ENCODE measurements at regions not wholly inside any gene's neighbourhood (a gene's known extent, or its start where the extent isn't known, plus 50 kb on each side); places are given as distances from the start of the nearest gene placed in this dataset.
A peak's percentile ranks its signal among the peaks of the same experiment; 100 is the strongest.
"Not testable (repeated sequence)": the region's sequence is repeated elsewhere in the genome, so short reads cannot be mapped to it uniquely, and the experiment has no call there.

GRCh38 chr4:181017038-181017437, 1226.2 kb upstream of the TENM3 start:
- in situ Hi-C loops (cut with HindIII; ENCODE audit: low pct_ligation_motif_present, low pct_unique_long_range_greater_than_20kb, low sequenced_read_pairs), result no loop called here
- DNase-seq, result no peak

GRCh38 chr4:181018472-181018871, 1224.7 kb upstream of the TENM3 start:
- DNase-seq, result no peak
- in situ Hi-C loops (cut with HindIII; ENCODE audit: low pct_ligation_motif_present, low pct_unique_long_range_greater_than_20kb, low sequenced_read_pairs), result no loop called here

- in situ Hi-C loops (cut with HindIII; ENCODE audit: low pct_ligation_motif_present, low pct_unique_long_range_greater_than_20kb, low sequenced_read_pairs), result no loop called here
- no peak for DNase-seq
These were observed 1224.3 kb upstream of the TENM3 start for GRCh38 chr4:181018913-181019312.

GRCh38 chr4:181020456-181020855, 1222.7 kb upstream of the TENM3 start:
- in situ Hi-C loops (cut with HindIII; ENCODE audit: low pct_ligation_motif_present, low pct_unique_long_range_greater_than_20kb, low sequenced_read_pairs), result no loop called here

GRCh38 chr4:181021213-181021612, 1222.0 kb upstream of the TENM3 start:
- DNase-seq, result no peak
- in situ Hi-C loops (cut with HindIII; ENCODE audit: low pct_ligation_motif_present, low pct_unique_long_range_greater_than_20kb, low sequenced_read_pairs), result no loop called here

More at GRCh38 chr4:181020456-181020855, 1222.7 kb upstream of the TENM3 start:
- DNase-seq, result no peak

GRCh38 chr4:181030135-181030921, 1212.9 kb upstream of the TENM3 start:
- peak; percentile 21 for DNase-seq
- in situ Hi-C loops (cut with HindIII; ENCODE audit: low pct_ligation_motif_present, low pct_unique_long_range_greater_than_20kb, low sequenced_read_pairs), result not testable (repeated sequence)

GRCh38 chr4:181030961-181031360, 1212.2 kb upstream of the TENM3 start:
- in situ Hi-C loops (cut with HindIII; ENCODE audit: low pct_ligation_motif_present, low pct_unique_long_range_greater_than_20kb, low sequenced_read_pairs), result no loop called here
- no peak for DNase-seq

- no peak for DNase-seq
- in situ Hi-C loops (cut with HindIII; ENCODE audit: low pct_ligation_motif_present, low pct_unique_long_range_greater_than_20kb, low sequenced_read_pairs), result no loop called here
These were observed 1199.7 kb upstream of the TENM3 start for GRCh38 chr4:181043486-181043885.

GRCh38 chr4:181046809-181047208, 1196.4 kb upstream of the TENM3 start:
- no peak for DNase-seq
- in situ Hi-C loops (cut with HindIII; ENCODE audit: low pct_ligation_motif_present, low pct_unique_long_range_greater_than_20kb, low sequenced_read_pairs), result no loop called here

- in situ Hi-C loops (cut with HindIII; ENCODE audit: low pct_ligation_motif_present, low pct_unique_long_range_greater_than_20kb, low sequenced_read_pairs), result no loop called here
- DNase-seq, result no peak
These were observed 1191.3 kb upstream of the TENM3 start for GRCh38 chr4:181051931-181052330.

- DNase-seq, result no peak
- in situ Hi-C loops (cut with HindIII; ENCODE audit: low pct_ligation_motif_present, low pct_unique_long_range_greater_than_20kb, low sequenced_read_pairs), result no loop called here
These were observed 1181.4 kb upstream of the TENM3 start for GRCh38 chr4:181061787-181062186.

GRCh38 chr4:181063212-181063611, 1180.0 kb upstream of the TENM3 start:
- DNase-seq, result no peak
- in situ Hi-C loops (cut with HindIII; ENCODE audit: low pct_ligation_motif_present, low pct_unique_long_range_greater_than_20kb, low sequenced_read_pairs), result no loop called here

- in situ Hi-C loops (cut with HindIII; ENCODE audit: low pct_ligation_motif_present, low pct_unique_long_range_greater_than_20kb, low sequenced_read_pairs), result no loop called here
- no peak for DNase-seq
These were observed 1165.9 kb upstream of the TENM3 start for GRCh38 chr4:181077341-181077740.

GRCh38 chr4:181078196-181078595, 1165.0 kb upstream of the TENM3 start:
- in situ Hi-C loops (cut with HindIII; ENCODE audit: low pct_ligation_motif_present, low pct_unique_long_range_greater_than_20kb, low sequenced_read_pairs), result no loop called here
- DNase-seq, result peak; percentile 51

GRCh38 chr4:181083757-181084361, 1159.3 kb upstream of the TENM3 start:
- in situ Hi-C loops (cut with HindIII; ENCODE audit: low pct_ligation_motif_present, low pct_unique_long_range_greater_than_20kb, low sequenced_read_pairs), result no loop called here
- no peak for DNase-seq

GRCh38 chr4:181085557-181085956, 1157.6 kb upstream of the TENM3 start:
- in situ Hi-C loops (cut with HindIII; ENCODE audit: low pct_ligation_motif_present, low pct_unique_long_range_greater_than_20kb, low sequenced_read_pairs), result no loop called here
- DNase-seq, result no peak

- DNase-seq, result no peak
- in situ Hi-C loops (cut with HindIII; ENCODE audit: low pct_ligation_motif_present, low pct_unique_long_range_greater_than_20kb, low sequenced_read_pairs), result no loop called here
These were observed 1137.7 kb upstream of the TENM3 start for GRCh38 chr4:181105487-181105886.

GRCh38 chr4:181106398-181106797, 1136.8 kb upstream of the TENM3 start:
- in situ Hi-C loops (cut with HindIII; ENCODE audit: low pct_ligation_motif_present, low pct_unique_long_range_greater_than_20kb, low sequenced_read_pairs), result no loop called here
- DNase-seq, result no peak

GRCh38 chr4:181108237-181108636, 1135.0 kb upstream of the TENM3 start:
- DNase-seq, result no peak
- in situ Hi-C loops (cut with HindIII; ENCODE audit: low pct_ligation_motif_present, low pct_unique_long_range_greater_than_20kb, low sequenced_read_pairs), result no loop called here

- DNase-seq, result no peak
These were observed 1124.0 kb upstream of the TENM3 start for GRCh38 chr4:181119186-181119585.

More at GRCh38 chr4:181119186-181119585, 1124.0 kb upstream of the TENM3 start:
- in situ Hi-C loops (cut with HindIII; ENCODE audit: low pct_ligation_motif_present, low pct_unique_long_range_greater_than_20kb, low sequenced_read_pairs), result no loop called here
